ENCODE measurements at regions not wholly inside any gene's neighbourhood (a gene's known extent, or its start where the extent isn't known, plus 50 kb on each side); places are given as distances from the start of the nearest gene placed in this dataset.

DNA sequence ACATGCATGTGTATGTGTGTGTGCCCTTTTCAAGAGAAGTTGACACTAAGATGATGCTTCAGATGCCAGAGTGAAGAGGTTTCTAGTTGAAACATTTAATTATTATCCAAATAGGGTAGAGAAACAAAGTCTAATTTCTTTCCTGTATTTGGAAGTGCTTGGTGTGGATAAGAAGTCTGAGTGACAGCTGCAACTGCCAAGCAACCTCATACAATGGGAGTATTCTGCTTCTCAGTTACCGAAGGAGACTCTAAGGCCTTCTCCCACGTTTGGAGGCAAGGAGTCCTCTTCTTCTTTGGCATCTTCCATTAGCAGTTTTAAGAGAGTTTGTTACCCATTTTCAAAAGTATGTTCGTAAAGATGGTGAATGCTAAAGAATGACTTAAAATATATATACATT, 82.4 kb downstream of the HDGFL1 start:
- TF ChIP-seq, protein P1, sequence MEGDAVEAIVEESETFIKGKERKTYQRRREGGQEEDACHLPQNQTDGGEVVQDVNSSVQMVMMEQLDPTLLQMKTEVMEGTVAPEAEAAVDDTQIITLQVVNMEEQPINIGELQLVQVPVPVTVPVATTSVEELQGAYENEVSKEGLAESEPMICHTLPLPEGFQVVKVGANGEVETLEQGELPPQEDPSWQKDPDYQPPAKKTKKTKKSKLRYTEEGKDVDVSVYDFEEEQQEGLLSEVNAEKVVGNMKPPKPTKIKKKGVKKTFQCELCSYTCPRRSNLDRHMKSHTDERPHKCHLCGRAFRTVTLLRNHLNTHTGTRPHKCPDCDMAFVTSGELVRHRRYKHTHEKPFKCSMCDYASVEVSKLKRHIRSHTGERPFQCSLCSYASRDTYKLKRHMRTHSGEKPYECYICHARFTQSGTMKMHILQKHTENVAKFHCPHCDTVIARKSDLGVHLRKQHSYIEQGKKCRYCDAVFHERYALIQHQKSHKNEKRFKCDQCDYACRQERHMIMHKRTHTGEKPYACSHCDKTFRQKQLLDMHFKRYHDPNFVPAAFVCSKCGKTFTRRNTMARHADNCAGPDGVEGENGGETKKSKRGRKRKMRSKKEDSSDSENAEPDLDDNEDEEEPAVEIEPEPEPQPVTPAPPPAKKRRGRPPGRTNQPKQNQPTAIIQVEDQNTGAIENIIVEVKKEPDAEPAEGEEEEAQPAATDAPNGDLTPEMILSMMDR (IDR thresholded peaks at IDR 0.05) = no peak
- Mint-ChIP-seq H3K27ac (no peak overlapping the region), H3K4me1 (peaks cover 8% of the 10 kb centered on the region), H3K4me3 (no peak overlapping the region), H3K36me3 (ENCODE audit: low read depth) (no peaks in the 10 kb centered on the region), H3K9me3 (no peaks in the 10 kb centered on the region), H3K27me3 (ENCODE audit: low read depth, poor library complexity) (no peaks in the 10 kb centered on the region)
- no peak for DNase-seq

DNA sequence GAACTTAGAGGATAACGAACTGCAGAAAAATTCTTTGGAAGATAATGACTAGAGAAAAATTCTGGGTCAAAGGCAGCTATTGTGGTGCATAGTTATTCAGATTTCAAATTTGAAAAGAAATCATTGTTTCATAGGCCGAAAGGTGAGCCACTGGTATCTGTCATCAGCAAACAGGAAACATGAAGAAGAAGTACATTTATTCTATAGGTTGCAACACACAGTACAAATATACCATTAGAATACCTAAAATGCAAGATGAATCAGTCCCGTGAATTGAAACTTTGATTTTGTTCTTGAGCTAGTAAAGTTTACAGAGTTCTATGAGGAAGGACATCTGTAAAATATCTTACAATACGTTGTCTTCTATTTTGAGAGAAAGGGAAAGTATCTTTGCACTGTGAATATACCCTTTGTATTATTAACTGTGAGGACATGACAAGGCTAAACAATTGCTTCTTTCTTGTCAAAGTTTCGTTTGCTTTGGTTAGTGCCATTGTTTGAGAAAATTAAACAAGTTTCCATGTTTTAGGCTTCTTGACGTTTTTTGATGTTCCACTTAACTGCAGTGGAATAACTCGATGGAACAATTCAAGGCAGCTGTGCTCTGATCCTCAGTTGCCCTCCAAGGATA, 84.7 kb downstream of the HDGFL1 start:
- Mint-ChIP-seq H3K27ac (no peak overlapping the region), H3K27me3 (ENCODE audit: low read depth, poor library complexity) (no peaks in the 10 kb centered on the region), H3K36me3 (ENCODE audit: low read depth) (no peaks in the 10 kb centered on the region), H3K4me3 (no peak overlapping the region), H3K4me1 (peaks cover 16% of the 10 kb centered on the region), H3K9me3 (no peaks in the 10 kb centered on the region)
- no peak for DNase-seq
- TF ChIP-seq, protein P1 (IDR thresholded peaks at IDR 0.05) = no peak

DNA sequence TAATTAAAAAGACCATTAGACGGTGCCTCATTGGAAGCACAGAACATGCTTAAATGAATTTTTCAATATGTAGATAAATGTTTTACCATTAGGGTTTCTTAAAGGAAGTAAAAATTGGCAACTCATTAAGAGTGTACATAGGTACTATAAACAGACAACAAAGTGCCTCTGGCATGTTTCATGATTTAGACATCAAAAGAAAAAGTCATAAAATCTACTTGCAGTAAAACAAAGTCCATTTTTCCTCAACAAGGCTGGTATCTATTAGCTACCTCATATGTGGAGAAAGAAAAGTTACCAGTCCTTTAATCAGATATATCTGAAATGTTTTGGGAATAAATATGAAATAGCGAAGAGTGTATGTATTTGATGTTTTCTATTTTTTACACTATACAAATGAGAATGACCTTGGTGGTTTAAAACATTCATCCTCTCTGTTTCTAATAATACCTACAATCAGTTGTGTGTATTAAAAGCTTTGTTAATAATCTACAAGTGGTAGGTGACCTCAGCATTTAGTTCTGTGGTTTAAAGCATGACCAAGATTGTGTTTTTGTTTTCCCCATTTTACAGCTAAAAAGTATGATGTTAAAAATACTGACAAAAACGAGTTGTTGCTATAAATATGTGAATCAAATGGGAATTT, 87.5 kb downstream of the HDGFL1 start:
- TF ChIP-seq, protein P1 (IDR thresholded peaks at IDR 0.05) = no peak
- no peak overlapping the region for H3K27ac Mint-ChIP-seq
- DNase-seq = no peak
- no peak overlapping the region for H3K4me3 Mint-ChIP-seq
- H3K36me3 Mint-ChIP-seq (ENCODE audit: low read depth) = no peaks in the 10 kb centered on the region
- no peaks in the 10 kb centered on the region for H3K9me3 Mint-ChIP-seq
- no peaks in the 10 kb centered on the region for H3K27me3 Mint-ChIP-seq (ENCODE audit: low read depth, poor library complexity)
- peaks cover 9% of the 10 kb centered on the region for H3K4me1 Mint-ChIP-seq

DNA sequence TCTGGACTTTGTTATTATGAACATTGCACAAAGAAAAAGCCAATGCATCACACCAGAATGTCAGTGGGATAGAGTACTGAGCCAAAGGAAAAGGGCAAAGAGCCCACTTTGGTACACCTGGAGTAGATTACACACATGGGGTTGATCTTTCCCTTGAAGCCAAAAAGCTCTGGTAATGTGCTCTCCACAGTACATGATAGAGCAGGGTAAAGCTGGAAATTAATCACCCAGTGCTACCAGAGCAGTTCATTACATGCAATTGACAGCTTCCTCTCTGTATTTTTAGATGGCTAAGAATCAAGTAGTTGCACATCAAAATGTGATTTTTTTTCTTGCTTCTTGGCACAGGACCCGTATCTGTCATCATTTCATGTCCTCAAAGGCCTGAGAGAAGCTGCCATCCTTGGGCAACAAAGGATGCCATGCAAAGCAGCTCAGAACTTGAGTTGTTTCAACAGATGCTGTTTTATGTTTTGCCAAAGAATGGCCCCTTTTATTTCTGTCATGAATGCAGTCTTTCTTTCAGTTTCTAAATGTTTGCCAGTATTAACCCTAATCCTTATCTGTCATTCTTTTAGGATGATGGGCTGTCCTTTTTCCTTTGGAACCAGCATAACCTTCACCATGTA, 88.1 kb downstream of the HDGFL1 start:
- Mint-ChIP-seq H3K4me3 (no peak overlapping the region), H3K27ac (no peak overlapping the region), H3K4me1 (peaks cover 9% of the 10 kb centered on the region), H3K27me3 (ENCODE audit: low read depth, poor library complexity) (no peaks in the 10 kb centered on the region), H3K9me3 (peaks cover under 1% of the 10 kb centered on the region), H3K36me3 (ENCODE audit: low read depth) (no peaks in the 10 kb centered on the region)
- DNase-seq = no peak
- TF ChIP-seq, protein P1 (IDR thresholded peaks at IDR 0.05) = no peak

DNA sequence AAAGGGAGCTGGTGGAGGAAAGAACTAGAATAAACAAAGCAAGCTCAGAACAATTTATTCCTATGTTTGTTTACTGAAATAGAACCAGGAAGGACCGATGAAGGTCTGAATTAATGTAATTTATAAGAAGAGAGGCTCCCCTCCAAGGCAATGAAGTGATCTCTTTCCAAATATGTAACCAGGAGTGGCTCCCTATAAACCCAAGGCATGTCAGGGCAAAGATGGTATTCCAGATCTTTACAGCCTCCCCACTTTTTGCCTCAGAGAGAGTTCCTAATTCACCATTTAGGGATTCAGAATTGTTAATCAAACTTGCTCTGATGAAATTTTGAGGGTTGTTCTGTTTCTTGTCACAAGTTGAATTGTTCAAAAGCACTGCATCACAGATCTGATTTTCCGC, 88.8 kb downstream of the HDGFL1 start:
- no peak for DNase-seq
- Mint-ChIP-seq H3K4me1 (peaks cover 9% of the 10 kb centered on the region), H3K4me3 (no peak overlapping the region), H3K27ac (no peak overlapping the region), H3K36me3 (ENCODE audit: low read depth) (peaks cover 5% of the 10 kb centered on the region), H3K9me3 (peaks cover 5% of the 10 kb centered on the region), H3K27me3 (ENCODE audit: low read depth, poor library complexity) (no peaks in the 10 kb centered on the region)
- TF ChIP-seq, protein P1 (IDR thresholded peaks at IDR 0.05) = no peak

All from nephron progenitor cell (in vitro differentiated cells).